Epithelial cell of esophagus (primary cell): ENCODE measurements at regions not wholly inside any gene's neighbourhood (a gene's known extent, or its start where the extent isn't known, plus 50 kb on each side); places are given as distances from the start of the nearest gene placed in this dataset.

Source experiments
- DNase-seq: peaks from one replicate; pipeline ENCODE4 v3.0.0; 2010; ENCODE audit warnings: low read depth
- H3K4me3 ChIP-seq: 2 replicates; pipeline ENCODE4 v1.5.1; 2011; ENCODE audit warnings: mild to moderate bottlenecking, low read length, control low read depth
- TF ChIP-seq, protein P1 (sequence below): IDR thresholded peaks from 2 replicates; pipeline ENCODE4 v1.5.1; 2011; ENCODE audit warnings: low read depth, mild to moderate bottlenecking, low read length, control low read depth, inconsistent platforms; ENCODE audit not compliant: insufficient read depth; ENCODE audit errors: missing control alignments

DNA sequence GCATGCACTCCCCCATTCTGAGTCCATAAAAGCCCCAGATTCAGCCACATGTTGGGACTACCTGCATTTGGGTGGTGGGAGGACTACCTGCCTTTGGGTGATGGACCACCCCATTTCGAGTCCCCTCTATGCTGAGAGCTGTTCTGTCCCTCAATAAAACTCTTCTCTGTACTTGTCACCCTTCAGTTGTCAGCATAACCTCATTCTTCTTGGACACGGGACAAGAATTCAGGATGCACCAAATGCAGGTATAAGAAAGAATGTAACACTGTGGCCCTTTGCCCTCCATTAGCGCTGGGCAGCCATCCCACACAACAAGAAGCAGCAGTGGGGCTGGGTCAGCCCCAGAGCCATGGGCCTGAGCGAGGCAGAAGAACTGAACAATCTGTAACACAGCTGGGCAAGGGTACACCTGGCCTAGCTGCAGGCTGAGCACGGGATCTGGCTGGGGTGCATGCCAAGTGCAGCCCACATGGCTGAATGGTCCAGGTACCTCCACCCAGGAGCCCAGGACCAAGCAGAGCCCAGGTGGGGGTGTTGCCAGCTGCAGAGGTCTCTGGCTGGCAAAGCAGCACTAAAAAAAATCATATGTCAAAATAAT is 1344.3 kb upstream of the LRRTM3 start:
- no peak overlapping the region for H3K4me3 ChIP-seq
- TF ChIP-seq, protein P1, sequence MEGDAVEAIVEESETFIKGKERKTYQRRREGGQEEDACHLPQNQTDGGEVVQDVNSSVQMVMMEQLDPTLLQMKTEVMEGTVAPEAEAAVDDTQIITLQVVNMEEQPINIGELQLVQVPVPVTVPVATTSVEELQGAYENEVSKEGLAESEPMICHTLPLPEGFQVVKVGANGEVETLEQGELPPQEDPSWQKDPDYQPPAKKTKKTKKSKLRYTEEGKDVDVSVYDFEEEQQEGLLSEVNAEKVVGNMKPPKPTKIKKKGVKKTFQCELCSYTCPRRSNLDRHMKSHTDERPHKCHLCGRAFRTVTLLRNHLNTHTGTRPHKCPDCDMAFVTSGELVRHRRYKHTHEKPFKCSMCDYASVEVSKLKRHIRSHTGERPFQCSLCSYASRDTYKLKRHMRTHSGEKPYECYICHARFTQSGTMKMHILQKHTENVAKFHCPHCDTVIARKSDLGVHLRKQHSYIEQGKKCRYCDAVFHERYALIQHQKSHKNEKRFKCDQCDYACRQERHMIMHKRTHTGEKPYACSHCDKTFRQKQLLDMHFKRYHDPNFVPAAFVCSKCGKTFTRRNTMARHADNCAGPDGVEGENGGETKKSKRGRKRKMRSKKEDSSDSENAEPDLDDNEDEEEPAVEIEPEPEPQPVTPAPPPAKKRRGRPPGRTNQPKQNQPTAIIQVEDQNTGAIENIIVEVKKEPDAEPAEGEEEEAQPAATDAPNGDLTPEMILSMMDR, result no peak
- DNase-seq, result no peak

DNA sequence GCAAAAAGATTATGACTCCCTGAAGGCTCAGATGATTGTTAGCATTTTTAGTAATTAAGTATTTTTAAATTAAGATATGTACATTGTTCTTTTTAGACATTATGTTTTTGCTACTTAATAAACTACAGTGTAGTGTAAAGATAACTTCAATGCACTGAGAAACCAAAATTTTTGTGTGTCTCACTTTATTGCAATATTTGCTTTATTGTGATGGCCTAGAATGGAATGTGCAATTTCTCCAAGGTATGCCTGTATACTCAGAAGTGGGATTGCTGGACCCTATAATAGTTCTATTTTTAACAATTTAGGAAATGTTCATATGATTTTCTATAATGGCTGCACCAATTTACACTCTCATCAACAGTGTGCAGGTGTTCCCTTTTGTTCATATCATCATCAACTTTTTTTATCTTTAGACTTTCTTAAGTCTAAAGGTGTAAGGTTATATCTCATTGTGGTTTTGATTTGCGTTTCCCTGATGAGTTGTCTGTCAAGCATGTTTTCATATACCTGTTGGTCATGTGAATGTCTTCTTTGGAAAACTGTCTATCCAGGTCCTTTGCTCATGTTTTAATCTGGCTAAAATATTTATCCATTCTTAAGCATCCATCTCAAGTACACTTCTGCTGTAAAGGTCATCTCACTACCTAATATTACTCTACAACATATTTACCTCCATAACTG is 1323.5 kb upstream of the LRRTM3 start:
- peak; percentile 11 for DNase-seq
- H3K4me3 ChIP-seq, result no peak overlapping the region
- TF ChIP-seq, protein P1, result no peak

DNA sequence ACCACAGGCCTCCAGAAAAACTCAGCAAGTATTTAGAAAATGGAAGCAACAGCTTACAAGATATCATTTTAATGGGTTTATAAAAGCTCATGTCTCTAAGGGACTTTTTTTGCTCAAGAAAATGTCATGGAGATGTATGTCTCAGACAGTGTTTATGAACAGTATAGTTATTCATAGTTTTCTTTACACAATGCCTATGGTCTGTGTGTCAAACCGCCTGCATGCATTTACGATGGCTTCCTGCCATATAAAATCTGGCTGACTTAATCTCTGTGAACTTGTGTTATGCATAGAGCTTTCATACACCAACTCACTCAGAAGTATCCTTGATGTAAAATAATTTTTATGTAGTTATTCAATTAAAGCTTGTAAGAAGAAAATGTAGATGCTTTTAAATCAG is 1314.2 kb upstream of the LRRTM3 start:
- no peak for DNase-seq
- TF ChIP-seq, protein P1, result no peak

DNA sequence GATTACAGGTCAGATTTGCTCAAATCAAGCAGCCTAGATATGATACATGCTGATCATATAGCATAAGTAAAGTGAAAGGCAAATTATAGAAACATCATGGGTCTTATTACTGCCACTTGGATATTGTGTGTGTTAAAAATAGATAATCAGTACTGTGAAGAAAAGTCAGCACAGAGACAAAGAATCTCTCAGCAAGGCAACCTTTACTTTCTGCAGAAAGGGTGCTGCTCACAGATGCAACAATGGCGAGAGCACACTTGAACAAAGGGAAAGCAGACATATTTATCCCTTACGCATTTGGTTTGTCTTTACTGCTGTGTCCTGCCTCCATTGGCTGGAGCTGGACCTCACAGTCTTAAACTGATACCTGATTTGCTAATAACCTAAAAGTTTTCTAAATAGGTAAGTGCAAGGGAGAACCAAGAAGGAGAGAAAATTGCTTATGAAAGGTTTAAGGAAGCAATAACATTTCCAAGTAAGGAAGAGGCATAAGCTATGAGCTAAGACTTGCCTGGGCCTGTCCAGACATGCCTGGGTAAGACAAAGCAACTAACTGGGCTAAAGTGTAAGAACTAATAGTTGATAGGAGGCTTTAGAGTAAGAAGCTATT is 1310.8 kb upstream of the LRRTM3 start:
- H3K4me3 ChIP-seq, result no peak overlapping the region
- peak; percentile 45 for DNase-seq
- TF ChIP-seq, protein P1, result no peak

More for the DNA sequence above, 1314.2 kb upstream of the LRRTM3 start:
- no peak overlapping the region for H3K4me3 ChIP-seq

DNA sequence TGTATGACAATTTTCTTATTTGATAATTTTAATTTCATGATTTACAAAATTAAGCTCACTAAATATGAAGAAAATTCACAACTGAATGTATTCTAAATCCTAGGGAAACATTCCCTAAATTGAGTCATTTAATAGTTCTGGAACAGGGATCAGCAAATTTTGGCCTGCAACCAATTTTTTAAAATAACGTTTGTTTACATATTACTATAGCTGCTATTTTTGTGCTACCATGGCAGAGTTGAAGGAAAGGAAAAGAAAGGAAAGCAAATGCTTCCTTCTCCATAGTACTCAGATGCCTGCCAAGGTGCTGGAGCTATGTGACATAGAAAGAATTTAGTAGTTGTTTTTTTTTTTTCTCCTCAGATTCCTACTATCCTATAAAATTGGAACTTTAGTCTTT is 1307.7 kb upstream of the LRRTM3 start:
- DNase-seq, result no peak
- no peak overlapping the region for H3K4me3 ChIP-seq
- TF ChIP-seq, protein P1, result no peak

DNA sequence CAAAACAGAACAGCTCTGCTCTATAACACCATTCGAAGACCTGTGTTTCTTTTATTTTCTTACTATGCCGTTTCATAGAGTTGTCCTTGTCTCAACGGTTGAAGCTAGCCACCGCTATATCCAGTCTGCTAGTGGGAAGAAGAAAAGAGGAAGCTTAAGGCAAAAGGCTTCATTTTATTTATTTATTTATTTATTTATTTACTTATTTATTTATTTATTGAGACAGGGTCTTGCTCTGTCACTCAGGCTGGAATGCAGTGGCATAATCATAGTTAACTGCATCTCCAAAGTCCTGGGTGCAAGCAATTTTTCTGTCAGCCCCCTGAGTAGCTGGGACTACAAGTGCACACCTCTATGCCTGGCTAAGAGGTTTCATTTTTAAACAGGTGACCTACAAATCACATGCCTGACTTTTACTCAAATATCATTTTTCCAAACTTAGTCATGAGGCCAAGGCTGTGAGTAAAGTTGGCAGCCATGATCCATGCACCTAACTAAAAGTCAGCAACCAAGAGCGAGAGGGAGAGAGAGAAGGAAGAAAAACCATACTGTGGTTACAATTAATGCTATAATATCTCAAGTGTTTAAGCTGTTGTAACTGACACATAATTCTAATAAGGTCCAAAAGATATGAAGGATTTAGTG is 1305.3 kb upstream of the LRRTM3 start:
- DNase-seq, result peak; percentile 57
- TF ChIP-seq, protein P1, result no peak
- no peak overlapping the region for H3K4me3 ChIP-seq

DNA sequence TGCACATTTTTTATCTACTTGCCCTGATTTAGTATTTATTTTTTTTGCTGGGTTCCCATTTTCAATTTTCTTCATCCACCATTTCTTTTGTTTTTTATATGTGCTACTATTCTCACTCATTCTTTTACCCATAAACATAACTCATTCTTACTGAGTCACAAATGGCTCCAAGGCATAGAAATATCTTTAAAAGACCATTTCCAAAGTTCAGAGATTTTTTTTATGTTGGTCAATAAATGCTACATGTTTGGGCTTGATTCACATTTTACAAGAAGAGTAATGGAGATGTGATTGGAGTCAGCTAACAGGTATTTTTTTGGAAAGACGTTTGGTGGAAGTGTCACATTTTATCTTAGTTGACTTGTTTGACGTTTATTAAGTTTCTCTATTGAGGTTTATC is 1303.2 kb upstream of the LRRTM3 start:
- peak; percentile 87 for DNase-seq
- H3K4me3 ChIP-seq, result no peak overlapping the region
- TF ChIP-seq, protein P1, result no peak
